Central memory CD4-positive, alpha-beta T cell (primary cell): ENCODE measurements at regions not wholly inside any gene's neighbourhood (a gene's known extent, or its start where the extent isn't known, plus 50 kb on each side); places are given as distances from the start of the nearest gene placed in this dataset.
"Not testable (repeated sequence)": the region's sequence is repeated elsewhere in the genome, so short reads cannot be mapped to it uniquely, and the experiment has no call there.

Experiments used
- DNase-seq: peaks from one replicate; pipeline ENCODE4 v3.0.0; 2022

GRCh38 chr4:111045992-111046391 lies 423.1 kb upstream of the PITX2 start:
- no peak for DNase-seq

- DNase-seq, result no peak
Measured at GRCh38 chr4:111046811-111047210, 423.9 kb upstream of the PITX2 start.

- DNase-seq, result no peak
Measured at GRCh38 chr4:111048316-111048715, 425.4 kb upstream of the PITX2 start.

- no peak for DNase-seq
Measured at GRCh38 chr4:111064342-111064993, 441.6 kb upstream of the PITX2 start.

DNA sequence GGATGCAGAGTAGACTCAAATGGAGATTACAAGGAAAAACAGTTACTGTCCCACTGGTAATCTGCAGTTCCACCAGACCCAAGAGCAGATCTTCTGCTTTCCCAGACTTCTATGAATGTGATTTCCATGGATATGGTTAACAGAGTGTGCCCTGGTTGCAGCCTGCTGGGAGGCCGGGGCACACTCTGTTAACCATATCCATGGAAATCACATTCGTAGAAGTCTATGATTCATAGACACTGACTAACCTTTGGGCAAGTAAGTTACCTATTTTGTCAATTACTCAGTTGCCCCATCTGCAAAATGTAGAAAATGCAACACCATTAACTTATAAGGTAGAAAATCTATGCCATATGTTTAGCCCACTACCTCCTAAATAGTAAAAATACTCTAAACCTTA lies 443.1 kb upstream of the PITX2 start:
- DNase-seq, result no peak

DNA sequence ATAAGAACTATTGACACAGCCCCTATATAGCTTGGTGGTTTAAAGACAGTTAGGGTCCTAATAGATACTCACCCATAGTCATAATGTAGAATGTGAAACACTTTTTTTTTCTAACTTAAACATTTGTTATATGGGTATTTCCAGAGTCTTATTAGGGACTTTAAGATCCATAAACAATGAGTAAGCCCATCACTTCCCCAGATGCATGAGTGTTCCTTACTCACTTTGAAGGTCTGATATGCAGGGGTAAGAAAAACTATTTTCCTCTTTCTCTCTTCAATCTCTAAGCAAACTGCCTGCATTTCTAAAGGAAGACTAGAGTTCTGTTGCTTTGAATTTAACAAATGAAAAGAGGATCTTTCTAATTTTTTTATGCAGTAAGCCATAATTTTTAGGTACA lies 443.6 kb upstream of the PITX2 start:
- no peak for DNase-seq

GRCh38 chr4:111066887-111067286 lies 444.0 kb upstream of the PITX2 start:
- DNase-seq, result no peak

- DNase-seq, result no peak
Measured at GRCh38 chr4:111068883-111069282, 446.0 kb upstream of the PITX2 start.

GRCh38 chr4:111070390-111070789 lies 447.5 kb upstream of the PITX2 start:
- no peak for DNase-seq

- DNase-seq, result no peak
Measured at GRCh38 chr4:111074523-111075114, 451.7 kb upstream of the PITX2 start.

- not testable (repeated sequence) for DNase-seq
Measured at GRCh38 chr4:111076299-111076698, 453.4 kb upstream of the PITX2 start.

DNA sequence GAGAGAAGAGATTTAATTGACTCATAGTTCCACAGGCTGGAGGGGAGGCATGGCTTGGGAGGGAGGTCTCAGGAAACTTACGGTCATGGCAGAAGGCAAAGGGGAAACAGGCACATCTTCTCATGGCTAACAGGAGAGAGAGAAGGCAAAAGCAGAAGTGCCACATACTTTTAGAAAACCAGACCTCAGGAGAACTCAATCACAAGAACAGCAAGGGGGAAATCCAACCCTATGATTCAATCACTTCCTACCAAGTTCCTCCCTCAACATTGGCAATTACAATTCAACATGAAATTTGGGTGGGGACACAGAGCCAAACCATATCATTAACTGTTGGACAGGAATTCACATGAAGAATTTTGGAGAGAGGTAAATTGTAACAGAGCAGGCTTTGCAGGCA lies 485.3 kb upstream of the PITX2 start:
- DNase-seq, result no peak

- DNase-seq, result no peak
Measured at GRCh38 chr4:111113591-111113990, 490.7 kb upstream of the PITX2 start.

DNA sequence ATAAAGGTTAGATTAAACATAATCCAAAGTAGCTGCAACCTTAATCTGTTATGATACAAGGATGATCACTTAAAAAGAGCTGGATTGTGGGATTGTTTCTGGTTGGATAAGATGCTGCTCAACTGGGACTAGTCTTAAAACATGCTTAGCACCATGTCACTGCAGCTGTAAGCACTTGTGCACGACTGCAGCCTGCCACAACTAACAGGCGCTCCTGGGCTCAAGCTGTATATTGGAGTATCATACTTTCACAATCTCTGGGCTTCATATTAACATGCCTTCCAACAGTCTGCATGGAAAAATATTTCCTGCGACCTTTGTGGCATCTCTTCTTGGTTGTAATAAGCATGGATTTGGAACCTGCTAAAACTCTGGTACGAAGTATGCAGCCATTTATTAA lies 493.0 kb upstream of the PITX2 start:
- DNase-seq, result no peak

DNA sequence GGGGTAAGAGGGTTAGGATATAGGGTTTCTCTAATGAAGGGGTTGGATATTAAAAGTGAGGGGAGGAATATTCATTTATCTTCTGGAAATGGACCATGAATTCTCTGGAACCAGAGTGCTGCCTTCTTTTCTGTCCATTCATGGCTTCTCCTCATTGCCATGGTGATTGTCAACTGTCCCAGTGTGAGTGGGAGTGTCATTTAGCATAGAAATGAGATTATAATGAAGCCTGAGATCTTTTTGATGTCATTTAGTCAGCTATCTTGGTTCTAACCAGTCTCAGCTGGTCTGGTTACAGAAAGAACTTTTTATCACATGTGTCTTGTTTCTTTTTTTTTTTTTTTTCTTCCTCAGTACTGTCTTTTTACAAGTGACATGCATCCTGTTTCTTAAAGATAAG lies 497.3 kb upstream of the PITX2 start:
- DNase-seq, result no peak

DNA sequence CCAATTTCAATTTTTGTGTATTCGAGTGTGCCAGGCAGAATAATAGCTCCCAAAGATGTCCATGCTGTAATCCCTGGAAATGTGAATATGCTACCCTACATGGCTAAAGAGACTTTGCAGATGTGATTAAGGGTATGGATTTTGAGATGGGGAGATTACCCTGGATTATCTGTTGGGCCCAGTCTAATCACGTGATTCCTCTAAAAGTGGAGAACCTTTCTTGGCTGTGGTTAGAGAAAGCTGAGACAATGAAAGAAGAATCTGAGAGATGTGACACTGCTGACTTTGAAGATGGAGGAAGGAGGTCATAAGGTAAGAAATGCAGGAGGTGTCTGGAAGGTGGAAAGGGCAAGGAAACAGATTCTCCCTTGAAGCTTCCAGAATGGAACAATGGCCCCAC lies 503.5 kb upstream of the PITX2 start:
- no peak for DNase-seq

DNA sequence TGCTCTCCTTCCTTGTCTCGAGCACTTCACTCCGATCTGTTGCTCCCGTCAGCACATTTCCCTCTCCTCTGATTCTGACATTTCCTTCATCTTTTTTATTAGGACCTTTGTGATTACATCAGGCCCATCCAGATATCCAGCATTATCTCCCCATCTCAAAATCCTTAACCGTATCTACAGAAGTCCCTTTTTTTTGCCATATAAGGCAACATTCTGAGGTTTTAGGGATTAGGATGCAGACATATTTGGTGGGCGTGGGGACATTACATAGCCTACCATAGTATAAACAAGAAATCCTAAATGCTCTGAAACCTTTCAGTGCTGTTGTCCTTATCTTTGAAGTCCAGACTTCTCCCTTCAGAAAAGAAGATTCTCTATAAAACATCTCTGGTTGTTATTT lies 505.0 kb upstream of the PITX2 start:
- DNase-seq, result no peak

GRCh38 chr4:111128327-111128726 lies 505.4 kb upstream of the PITX2 start:
- DNase-seq, result no peak

DNA sequence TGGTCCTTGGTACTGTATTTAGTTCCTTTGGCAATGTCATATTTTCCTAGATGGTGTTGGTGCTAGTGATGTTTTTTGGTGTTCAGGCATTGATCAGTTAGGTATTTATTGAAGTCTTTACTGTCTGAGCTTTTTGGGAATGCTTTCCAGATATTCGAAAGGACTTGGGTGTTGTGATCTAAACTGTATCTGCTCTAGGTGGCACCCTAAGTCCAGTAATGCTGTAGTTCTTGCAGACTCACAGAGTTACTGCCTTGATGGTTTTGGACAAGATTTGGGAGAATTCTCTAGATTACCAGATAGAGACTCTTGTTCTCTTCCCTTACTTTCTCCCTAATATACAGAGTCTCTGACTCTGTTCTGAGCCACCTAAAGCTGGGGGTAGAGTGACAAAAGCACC lies 513.6 kb upstream of the PITX2 start:
- no peak for DNase-seq

GRCh38 chr4:111136967-111137366 lies 514.1 kb upstream of the PITX2 start:
- DNase-seq, result no peak

GRCh38 chr4:111143510-111143909 lies 520.6 kb upstream of the PITX2 start:
- DNase-seq, result no peak

DNA sequence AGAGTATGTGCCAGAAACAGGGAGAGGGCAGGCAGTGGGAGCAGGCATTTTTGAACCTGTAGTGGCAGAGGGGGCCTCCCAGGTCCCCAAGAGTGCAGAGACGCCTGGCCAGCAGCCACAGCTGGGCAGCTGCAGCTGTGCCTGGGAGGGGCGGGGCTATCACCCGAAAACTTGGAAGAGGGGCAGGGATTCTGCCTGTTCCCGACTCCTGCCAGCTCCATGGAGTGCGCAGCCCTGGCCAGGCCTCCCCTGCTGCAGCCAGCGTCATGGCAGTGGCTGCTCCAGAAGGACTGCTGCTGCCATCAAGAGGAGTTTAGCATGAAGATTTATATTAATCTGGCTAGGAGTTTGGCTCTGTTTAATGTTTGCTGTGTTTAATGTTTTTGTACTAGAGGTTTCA lies 532.1 kb upstream of the PITX2 start:
- DNase-seq, result no peak

DNA sequence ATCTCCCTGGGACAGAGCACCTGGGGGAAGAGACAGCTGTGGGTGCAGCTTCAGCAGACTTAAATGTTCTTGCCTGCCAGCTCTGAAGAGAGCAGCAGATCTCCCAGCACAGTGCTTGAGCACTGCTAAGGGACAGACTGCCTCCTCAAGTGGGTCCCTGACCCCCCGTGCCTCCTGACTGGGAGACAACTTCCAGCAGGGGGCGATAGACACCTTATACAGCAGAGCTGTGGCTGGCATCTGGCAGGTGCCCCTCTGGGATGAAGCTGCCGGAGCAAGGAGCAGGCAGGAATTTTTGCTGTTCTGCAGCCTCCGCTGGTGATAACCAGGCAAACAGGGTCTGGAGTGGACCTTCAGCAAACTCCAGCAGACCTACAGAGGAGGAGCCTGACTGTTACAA lies 541.7 kb upstream of the PITX2 start:
- not testable (repeated sequence) for DNase-seq

- DNase-seq, result no peak
Measured at GRCh38 chr4:111174331-111174730, 551.5 kb upstream of the PITX2 start.

DNA sequence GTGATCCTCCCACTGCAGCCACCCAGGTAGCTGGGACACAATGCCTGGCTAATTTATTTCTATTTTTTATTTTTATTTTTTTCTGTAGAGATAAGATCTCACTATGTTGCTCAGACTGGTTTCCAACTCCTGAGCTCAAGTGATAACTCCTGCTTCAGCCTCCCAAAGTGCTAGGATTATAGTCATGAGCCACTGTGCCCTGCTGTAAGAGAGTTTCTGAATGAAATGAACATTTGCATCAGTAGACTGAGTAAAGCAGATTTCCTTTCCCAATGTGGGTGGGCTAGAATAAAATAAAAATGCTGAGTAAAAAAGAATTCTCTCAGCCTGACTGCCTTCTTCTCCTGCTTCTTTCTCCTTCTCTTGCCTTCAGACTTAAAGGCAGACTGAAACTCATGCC lies 555.4 kb upstream of the PITX2 start:
- DNase-seq, result no peak
